H1 (cell line): ENCODE measurements at regions not wholly inside any gene's neighbourhood (a gene's known extent, or its start where the extent isn't known, plus 50 kb on each side); places are given as distances from the start of the nearest gene placed in this dataset.

ENCODE experiments used
- CTCF ChIA-PET: fragments of 300-600 bp; sonication (Branson Sonifier 250); formaldehyde crosslinking; loops from one replicate; lab custom pipeline; 2021; ENCODE audit not compliant: partially characterized antibody; lab: Charles Lee
- POLR2A ChIA-PET: fragments of 300-600 bp; sonication (Branson Sonifier 250); formaldehyde crosslinking; loops from one replicate; lab custom pipeline; 2021; ENCODE audit warnings: inconsistent platforms; ENCODE audit not compliant: partially characterized antibody; lab: Charles Lee
- DNase-seq, 2 experiments: peaks; one replicate each; pipeline versions ENCODE4 v3.0.0 to v3.0.0-alpha.2; 2010 to 2022; ENCODE audit warnings: low spot score in 2 of 2, low read depth in 1 of 2, mixed read lengths in 1 of 2
- FAIRE-seq: peaks from 2 replicates; lab custom pipeline; 2011; peaks lifted over from hg19 to GRCh38; lab: Jason Lieb, UNC
- H2AFZ ChIP-seq: 2 replicates; pipeline ENCODE4 v1.8.1; 2012; ENCODE audit warnings: low read length, inconsistent platforms
- H2AK5ac ChIP-seq: 2 replicates; pipeline ENCODE4 v1.6.1; 2013; ENCODE audit warnings: low read depth, low read length
- H2BK120ac ChIP-seq: replicated peaks from 2 replicates; pipeline ENCODE3; 2013; ENCODE audit warnings: low read depth, low read length, inconsistent platforms
- H2BK12ac ChIP-seq: 2 replicates; pipeline ENCODE4 v1.6.1; 2013; ENCODE audit warnings: low read depth, low read length
- H2BK15ac ChIP-seq: 2 replicates; pipeline ENCODE4 v1.6.1; 2013; ENCODE audit warnings: low read length
- H2BK20ac ChIP-seq: 2 replicates; pipeline ENCODE4 v1.6.1; 2013; ENCODE audit warnings: low read length
- H2BK5ac ChIP-seq: 2 replicates; pipeline ENCODE4 v1.6.1; 2013; ENCODE audit warnings: low read depth, low read length
- H3K14ac ChIP-seq: 2 replicates; pipeline ENCODE4 v1.6.1; 2013; ENCODE audit warnings: inconsistent platforms; ENCODE audit not compliant: insufficient read length
- H3K18ac ChIP-seq: 2 replicates; pipeline ENCODE4 v1.6.1; 2013; ENCODE audit warnings: low read length; ENCODE audit errors: extremely low read depth
- H3K23ac ChIP-seq: 2 replicates; pipeline ENCODE4 v1.6.1; 2013; ENCODE audit warnings: inconsistent platforms; ENCODE audit not compliant: insufficient read length
- H3K23me2 ChIP-seq: 2 replicates; pipeline ENCODE4 v1.6.1; 2013; ENCODE audit warnings: low read depth, low read length
- H3K27ac ChIP-seq: 2 replicates; pipeline ENCODE4 v1.6.1; 2011; ENCODE audit warnings: low read depth, low read length, inconsistent platforms
- H3K27me3 ChIP-seq, 4 experiments: replicated peaks in 1 of 4; 1 replicate in 1 of 4; 2 replicates in 3 of 4; pipeline versions ENCODE4 v1.6.1 to v1.8.1; 2011 to 2013; ENCODE audit warnings: low read length in 3 of 4, mild to moderate bottlenecking in 3 of 4, inconsistent platforms in 2 of 4, mixed read lengths in 2 of 4, moderate library complexity in 1 of 4; ENCODE audit not compliant: control insufficient read depth in 3 of 4, insufficient read depth in 3 of 4; ENCODE audit errors: extremely low read depth in 1 of 4
- H3K36me3 ChIP-seq, 4 experiments: 2 replicates each; pipeline versions ENCODE4 v1.6.1 to v1.8.1; 2011 to 2013; ENCODE audit warnings: mild to moderate bottlenecking in 4 of 4, low read length in 3 of 4, moderate library complexity in 2 of 4, control low read depth in 1 of 4, inconsistent platforms in 1 of 4; ENCODE audit not compliant: insufficient read depth in 4 of 4, control insufficient read depth in 2 of 4
- H3K4ac ChIP-seq: replicated peaks from 2 replicates; pipeline ENCODE3; 2013; ENCODE audit warnings: low read length, low read depth, mixed read lengths, inconsistent platforms; ENCODE audit not compliant: insufficient read length
- H3K4me1 ChIP-seq, 4 experiments: replicated peaks in 1 of 4; 1 replicate in 1 of 4; 2 replicates in 3 of 4; pipeline versions ENCODE4 v1.6.1 to v1.8.1; 2011 to 2013; ENCODE audit warnings: low read length in 3 of 4, inconsistent platforms in 2 of 4, mixed read lengths in 1 of 4; ENCODE audit not compliant: insufficient read depth in 4 of 4, control insufficient read depth in 3 of 4
- H3K4me2 ChIP-seq, 2 experiments: 2 replicates each; pipeline versions ENCODE4 v1.6.1 to v1.8.1; 2011 to 2013; ENCODE audit warnings: low read depth in 2 of 2, low read length in 2 of 2, control low read depth in 1 of 2, inconsistent platforms in 1 of 2, mild to moderate bottlenecking in 1 of 2; ENCODE audit not compliant: insufficient read depth in 1 of 2
- H3K4me3 ChIP-seq, 4 experiments: fragments of 200-600, 300-600 bp in 1 of 4; sonication (generic), shearing (Covaris generic), sonication (Bioruptor Twin) in 1 of 4; 2 replicates each; pipeline versions ENCODE4 v1.5.1 to v1.8.1; 2011 to 2016; ENCODE audit warnings: low read length in 4 of 4, low read depth in 3 of 4, control low read depth in 2 of 4, inconsistent platforms in 2 of 4, mild to moderate bottlenecking in 2 of 4, mixed read lengths in 1 of 4, moderate library complexity in 1 of 4; ENCODE audit not compliant: insufficient read depth in 2 of 4; ENCODE audit errors: extremely low read depth in 1 of 4
- H3K56ac ChIP-seq: replicated peaks from 2 replicates; pipeline ENCODE3; 2013; ENCODE audit warnings: low read depth, mild to moderate bottlenecking, mixed read lengths, low read length, inconsistent platforms; ENCODE audit not compliant: insufficient read length
- H3K79me1 ChIP-seq: 2 replicates; pipeline ENCODE4 v1.6.1; 2013; ENCODE audit warnings: low read depth, low read length, control low read depth
- H3K79me2 ChIP-seq, 2 experiments: 2 replicates each; pipeline versions ENCODE4 v1.6.1 to v1.8.1; 2012 to 2013; ENCODE audit warnings: low read length in 2 of 2, mild to moderate bottlenecking in 2 of 2, inconsistent platforms in 1 of 2; ENCODE audit not compliant: insufficient read depth in 2 of 2, control insufficient read depth in 1 of 2
- H3K9ac ChIP-seq, 4 experiments: replicated peaks in 1 of 4; 1 replicate in 1 of 4; 2 replicates in 3 of 4; pipeline versions ENCODE4 v1.6.1 to v1.8.1; 2011 to 2013; ENCODE audit warnings: low read depth in 3 of 4, low read length in 3 of 4, control low read depth in 2 of 4, mild to moderate bottlenecking in 2 of 4, moderate library complexity in 2 of 4, inconsistent platforms in 1 of 4; ENCODE audit errors: extremely low read depth in 1 of 4
- H3K9me3 ChIP-seq, 2 experiments: 2 replicates each; pipeline versions ENCODE4 v1.6.1 to v1.8.1; 2012 to 2013; ENCODE audit warnings: mild to moderate bottlenecking in 2 of 2, moderate library complexity in 2 of 2, control low read depth in 1 of 2, inconsistent platforms in 1 of 2, low read depth in 1 of 2, low read length in 1 of 2, mixed read lengths in 1 of 2; ENCODE audit not compliant: insufficient read depth in 2 of 2
- H4K20me1 ChIP-seq, 2 experiments: replicated peaks in 1 of 2; 2 replicates each; pipeline versions ENCODE3 to v1.8.1; 2011 to 2013; ENCODE audit warnings: inconsistent platforms in 2 of 2, low read length in 2 of 2, mild to moderate bottlenecking in 1 of 2; ENCODE audit not compliant: insufficient read depth in 2 of 2, control insufficient read depth in 1 of 2
- H4K5ac ChIP-seq: 2 replicates; pipeline ENCODE4 v1.6.1; 2013; ENCODE audit warnings: low read length, low read depth, mixed read lengths, inconsistent platforms; ENCODE audit not compliant: insufficient read length
- H4K8ac ChIP-seq: 2 replicates; pipeline ENCODE4 v1.8.0; 2013; ENCODE audit warnings: mild to moderate bottlenecking, moderate library complexity, low read length, inconsistent platforms; ENCODE audit not compliant: insufficient read depth; ENCODE audit errors: extremely low read depth
- H4K91ac ChIP-seq: replicated peaks from 2 replicates; pipeline ENCODE3; 2013; ENCODE audit warnings: low read length, mixed read lengths, inconsistent platforms; ENCODE audit not compliant: insufficient read length
- CBX8 ChIP-seq: fragments of 300-800, 300-1000 bp; sonication (generic); IDR thresholded peaks from 2 replicates; pipeline ENCODE4 v1.7.1; 2016; ENCODE audit warnings: low read depth, low read length, borderline replicate concordance
- EP300 ChIP-seq, 2 experiments: IDR thresholded peaks; 1 replicate in 1 of 2; 2 replicates in 1 of 2; pipeline ENCODE4 v1.6.1; 2011 to 2012; ENCODE audit warnings: low read depth in 2 of 2, low read length in 2 of 2, mild to moderate bottlenecking in 2 of 2, borderline replicate concordance in 1 of 2, inconsistent platforms in 1 of 2, moderate library complexity in 1 of 2
- GABPA ChIP-seq: IDR thresholded peaks from 2 replicates; pipeline ENCODE4 v1.6.1; 2011; ENCODE audit warnings: mild to moderate bottlenecking, low read length, moderate library complexity, borderline replicate concordance; ENCODE audit not compliant: insufficient read depth
- GTF2F1 ChIP-seq: IDR thresholded peaks from 2 replicates; pipeline ENCODE4 v1.6.1; 2012; ENCODE audit warnings: low read depth, low read length, improper control_type of control experiment, borderline replicate concordance
- KDM4A ChIP-seq: IDR thresholded peaks from one replicate; pipeline ENCODE4 v1.7.1; 2012; ENCODE audit warnings: low read depth, mild to moderate bottlenecking, moderate library complexity, low read length, inconsistent platforms; ENCODE audit not compliant: severe bottlenecking
- KDM5A ChIP-seq: fragments of 200-600 bp; IDR thresholded peaks from 2 replicates; pipeline ENCODE4 v1.7.1; 2012; ENCODE audit warnings: mild to moderate bottlenecking, low read length, inconsistent platforms, mixed read lengths
- WGBS, 2 experiments: shearing (Covaris generic) in 1 of 2; methylation state at CpG; one replicate each; pipeline versions ENCODE4 v1.1.6 to v1.1.7; 2013 to 2015; ENCODE audit warnings: low lambda C conversion rate in 2 of 2, mixed read lengths in 2 of 2, inconsistent platforms in 1 of 2, low coverage in 1 of 2, missing lambda C conversion rate in 1 of 2; ENCODE audit not compliant: insufficient replicate concordance in 2 of 2, insufficient coverage in 1 of 2, insufficient read length in 1 of 2; ENCODE audit errors: extremely low coverage in 1 of 2, missing lambda C conversion rate in 1 of 2; 5-methylcytosine and 5-hydroxymethylcytosine counted together

DNA sequence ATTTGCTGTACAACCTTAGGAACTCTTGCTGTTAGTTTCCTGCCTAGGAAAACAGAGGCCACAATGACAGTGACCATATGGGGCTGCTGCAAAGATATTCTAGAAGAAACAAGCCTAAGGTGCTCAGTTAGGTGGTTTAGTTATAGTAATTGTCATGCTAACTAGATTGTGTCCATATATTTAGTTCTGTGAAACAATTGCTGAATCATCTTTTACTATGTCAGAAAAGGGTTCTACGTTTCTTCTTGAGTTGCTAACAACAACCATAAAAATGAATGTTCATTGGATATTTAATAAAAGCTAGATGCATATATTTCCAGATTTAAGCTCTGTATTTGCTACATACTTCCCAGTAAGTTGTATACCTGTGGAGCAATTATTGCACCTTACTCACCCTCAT lies 597.2 kb upstream of the KLHL29 start:
- Histone ChIP-seq H4K8ac (no peak overlapping the region), H3K23me2 (no peaks in the 10 kb centered on the region), H3K4me3 (no peak overlapping the region), H3K4ac (no peak overlapping the region), H3K4me2 (no peak overlapping the region), H4K91ac (no peak overlapping the region), H3K36me3 (no peaks in the 10 kb centered on the region), H3K18ac (no peak overlapping the region), H2AK5ac (no peak overlapping the region), H3K9ac (no peak overlapping the region), H2BK12ac (no peak overlapping the region), H3K4me1 (no peaks in the 10 kb centered on the region; a peak in 1 of 7 replicates), H3K27me3 (no peaks in the 10 kb centered on the region), H2BK5ac (no peak overlapping the region), H4K5ac (no peak overlapping the region), H3K23ac (no peak overlapping the region), H2BK120ac (no peak overlapping the region), H3K56ac (no peak overlapping the region), H2AFZ (no peak overlapping the region), H3K14ac (no peak overlapping the region), H3K79me2 (no peaks in the 10 kb centered on the region), H2BK15ac (no peak overlapping the region), H3K27ac (no peak overlapping the region), H3K9me3 (no peaks in the 10 kb centered on the region), H2BK20ac (no peak overlapping the region), H4K20me1 (no peaks in the 10 kb centered on the region), H3K79me1 (no peaks in the 10 kb centered on the region)
- ChIA-PET POLR2A (no interaction called here), CTCF (interaction anchor here (0.6 to 0.7 kb wide), 2 partner anchors 133 to 135 kb away, joined by 4 to 8 read pairs; no protein-coding TSS in a partner anchor)
- DNase-seq (no peak), FAIRE-seq (no peak)
- WGBS, 2 experiments = 90% methylated on average over 1 of the region's 1 CpG; no CpG with 5 or more reads in 1 of the 2 experiments
- no peak for TF ChIP-seq GTF2F1
- TF ChIP-seq CBX8 = no peak
- no peak for TF ChIP-seq GABPA
- TF ChIP-seq EP300 (IDR thresholded peaks at IDR 0.05; ENCODE audit: borderline replicate concordance in 1 of 2, low read depth in 2 of 2, low read length in 2 of 2) = no peak
- TF ChIP-seq KDM4A = no peak
- no peak for TF ChIP-seq KDM5A
